ENCODE measurements at regions not wholly inside any gene's neighbourhood (a gene's known extent, or its start where the extent isn't known, plus 50 kb on each side); places are given as distances from the start of the nearest gene placed in this dataset.

- no peak for DNase-seq
- no peaks in the 10 kb centered on the region for H3K9me2 ChIP-seq (replicated peaks; ENCODE audit: insufficient read depth, low read length)
- no peaks in the 10 kb centered on the region for H3K27me3 ChIP-seq (ENCODE audit: low read length)
- H2AFZ ChIP-seq (ENCODE audit: low read length): no peak overlapping the region
- H3K4me1 ChIP-seq (ENCODE audit: low read length): no peaks in the 10 kb centered on the region
- no peaks in the 10 kb centered on the region for H3K36me3 ChIP-seq (ENCODE audit: insufficient read depth, low read length)
- no peak overlapping the region for H3K9ac ChIP-seq (ENCODE audit: low read length)
- H4K20me1 ChIP-seq (ENCODE audit: insufficient read depth, low read depth, low read length): no peaks in the 10 kb centered on the region
- H3K79me2 ChIP-seq (ENCODE audit: low read length): no peaks in the 10 kb centered on the region
- H3K4me2 ChIP-seq (ENCODE audit: low read depth, low read length, poor library complexity, severe bottlenecking): no peak overlapping the region
- H3K4me3 ChIP-seq (ENCODE audit: low read length): no peak overlapping the region
- H3K9me3 ChIP-seq (ENCODE audit: low read length): peaks cover 7% of the 10 kb centered on the region; the same call in 1 of the 2 replicates
- no peak overlapping the region for H3K27ac ChIP-seq (ENCODE audit: low read length)
Observed at GRCh38 chr13:84132491-84132890, 250.2 kb upstream of the SLITRK1 start.

GRCh38 chr13:84131249-84131648, 249.0 kb upstream of the SLITRK1 start:
- Histone ChIP-seq H3K27ac (ENCODE audit: low read length) (no peak overlapping the region), H3K27me3 (ENCODE audit: low read length) (no peaks in the 10 kb centered on the region), H3K4me2 (ENCODE audit: low read depth, low read length, poor library complexity, severe bottlenecking) (no peak overlapping the region), H3K4me3 (ENCODE audit: low read length) (no peak overlapping the region), H3K4me1 (ENCODE audit: low read length) (no peaks in the 10 kb centered on the region), H2AFZ (ENCODE audit: low read length) (no peak overlapping the region; the same call in 1 of the 2 replicates), H3K9ac (ENCODE audit: low read length) (no peak overlapping the region), H3K9me2 (replicated peaks; ENCODE audit: insufficient read depth, low read length) (no peaks in the 10 kb centered on the region), H3K9me3 (ENCODE audit: low read length) (peaks cover 7% of the 10 kb centered on the region; the same call in 1 of the 2 replicates), H3K36me3 (ENCODE audit: insufficient read depth, low read length) (no peaks in the 10 kb centered on the region), H3K79me2 (ENCODE audit: low read length) (no peaks in the 10 kb centered on the region), H4K20me1 (ENCODE audit: insufficient read depth, low read depth, low read length) (no peaks in the 10 kb centered on the region)
- DNase-seq: no peak

DNA sequence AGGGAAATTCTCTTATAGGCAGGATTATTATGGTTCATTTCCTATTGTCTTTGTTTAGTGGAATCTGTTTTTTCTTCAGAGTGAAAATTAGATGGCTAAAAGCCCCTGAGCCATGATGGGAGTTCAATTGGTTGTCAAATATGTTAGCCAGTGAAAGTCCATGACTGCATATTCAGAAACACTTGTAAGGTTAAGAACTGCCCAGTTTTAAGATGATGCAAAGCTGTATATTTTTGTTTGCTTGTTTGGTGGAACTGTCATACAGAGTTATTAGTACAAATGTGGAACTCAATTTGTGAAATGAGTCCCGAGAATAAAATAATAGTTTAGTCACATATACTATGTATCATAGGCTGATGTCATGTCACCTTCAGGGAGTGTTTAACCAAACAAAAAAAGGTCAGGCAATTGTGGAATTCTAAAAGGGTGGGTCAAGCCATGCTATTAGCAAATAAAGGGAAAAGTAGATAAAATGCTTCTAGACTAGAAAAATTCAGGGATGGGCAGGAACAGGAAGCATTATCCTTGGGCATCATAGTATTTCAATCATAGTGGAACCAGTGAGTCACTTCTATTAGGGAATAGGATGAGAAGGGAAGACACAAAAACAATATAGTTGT, 248.3 kb upstream of the SLITRK1 start:
- no peaks in the 10 kb centered on the region for H3K79me2 ChIP-seq (ENCODE audit: low read length)
- H3K36me3 ChIP-seq (ENCODE audit: insufficient read depth, low read length): no peaks in the 10 kb centered on the region
- no peak overlapping the region for H3K27ac ChIP-seq (ENCODE audit: low read length)
- no peaks in the 10 kb centered on the region for H4K20me1 ChIP-seq (ENCODE audit: insufficient read depth, low read depth, low read length)
- no peak for DNase-seq
- H2AFZ ChIP-seq (ENCODE audit: low read length): no peak overlapping the region
- H3K27me3 ChIP-seq (ENCODE audit: low read length): no peaks in the 10 kb centered on the region
- H3K4me2 ChIP-seq (ENCODE audit: low read depth, low read length, poor library complexity, severe bottlenecking): no peak overlapping the region
- H3K9me3 ChIP-seq (ENCODE audit: low read length): peaks cover 7% of the 10 kb centered on the region; the same call in 1 of the 2 replicates
- H3K9ac ChIP-seq (ENCODE audit: low read length): no peak overlapping the region
- H3K4me3 ChIP-seq (ENCODE audit: low read length): no peak overlapping the region
- H3K9me2 ChIP-seq (replicated peaks; ENCODE audit: insufficient read depth, low read length): no peaks in the 10 kb centered on the region
- no peaks in the 10 kb centered on the region for H3K4me1 ChIP-seq (ENCODE audit: low read length)

- Histone ChIP-seq H3K9me2 (replicated peaks; ENCODE audit: insufficient read depth, low read length) (no peaks in the 10 kb centered on the region), H3K36me3 (ENCODE audit: insufficient read depth, low read length) (no peaks in the 10 kb centered on the region)
Observed at GRCh38 chr13:84129966-84130365, 247.7 kb upstream of the SLITRK1 start.

DNA sequence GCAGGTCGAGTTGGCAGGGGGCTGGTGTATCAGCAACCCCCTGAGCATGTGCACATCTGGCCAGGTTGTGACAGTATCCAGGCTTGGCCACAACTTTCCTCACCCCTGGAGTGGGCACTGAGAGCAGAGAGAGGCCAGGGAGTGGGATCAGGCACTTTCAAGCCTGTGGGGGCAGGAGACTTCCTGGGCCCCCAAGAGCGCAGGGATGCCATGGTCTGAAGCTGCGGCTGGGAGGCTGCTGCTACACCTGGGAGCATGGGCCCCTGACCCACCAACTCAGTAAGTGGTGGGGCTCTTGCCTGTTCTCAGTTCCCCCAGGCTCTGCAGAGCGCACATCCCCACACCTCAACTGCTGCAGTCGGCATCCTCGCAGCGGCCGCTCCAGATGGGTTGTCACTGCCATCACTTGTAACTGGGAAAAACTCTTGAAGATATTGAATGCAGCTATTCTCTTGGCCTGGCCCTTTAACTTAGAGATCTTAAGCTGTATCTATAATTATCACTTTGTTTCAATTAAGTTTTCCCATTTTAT, 245.4 kb upstream of the SLITRK1 start:
- Histone ChIP-seq H3K9me2 (replicated peaks; ENCODE audit: insufficient read depth, low read length) (no peaks in the 10 kb centered on the region), H3K4me1 (ENCODE audit: low read length) (no peaks in the 10 kb centered on the region), H3K9ac (ENCODE audit: low read length) (no peak overlapping the region), H3K4me2 (ENCODE audit: low read depth, low read length, poor library complexity, severe bottlenecking) (no peak overlapping the region), H3K4me3 (ENCODE audit: low read length) (no peak overlapping the region), H3K27me3 (ENCODE audit: low read length) (no peaks in the 10 kb centered on the region), H2AFZ (ENCODE audit: low read length) (no peak overlapping the region), H3K79me2 (ENCODE audit: low read length) (no peaks in the 10 kb centered on the region), H3K36me3 (ENCODE audit: insufficient read depth, low read length) (no peaks in the 10 kb centered on the region), H3K9me3 (ENCODE audit: low read length) (no peaks in the 10 kb centered on the region; the same call in 1 of the 2 replicates), H4K20me1 (ENCODE audit: insufficient read depth, low read depth, low read length) (no peaks in the 10 kb centered on the region), H3K27ac (ENCODE audit: low read length) (no peak overlapping the region)
- DNase-seq: no peak

More at GRCh38 chr13:84129966-84130365, 247.7 kb upstream of the SLITRK1 start:
- H4K20me1 ChIP-seq (ENCODE audit: insufficient read depth, low read depth, low read length): no peaks in the 10 kb centered on the region
- H3K4me1 ChIP-seq (ENCODE audit: low read length): no peaks in the 10 kb centered on the region
- H3K4me2 ChIP-seq (ENCODE audit: low read depth, low read length, poor library complexity, severe bottlenecking): no peak overlapping the region
- no peak overlapping the region for H2AFZ ChIP-seq (ENCODE audit: low read length)
- H3K27me3 ChIP-seq (ENCODE audit: low read length): no peaks in the 10 kb centered on the region
- H3K79me2 ChIP-seq (ENCODE audit: low read length): no peaks in the 10 kb centered on the region
- no peak overlapping the region for H3K4me3 ChIP-seq (ENCODE audit: low read length)
- H3K27ac ChIP-seq (ENCODE audit: low read length): no peak overlapping the region
- no peak overlapping the region for H3K9ac ChIP-seq (ENCODE audit: low read length)
- no peak for DNase-seq
- H3K9me3 ChIP-seq (ENCODE audit: low read length): peaks cover 6% of the 10 kb centered on the region; the same call in 1 of the 2 replicates

GRCh38 chr13:84126671-84127171, 244.4 kb upstream of the SLITRK1 start:
- no peak for DNase-seq
- no peaks in the 10 kb centered on the region for H4K20me1 ChIP-seq (ENCODE audit: insufficient read depth, low read depth, low read length)
- no peaks in the 10 kb centered on the region for H3K36me3 ChIP-seq (ENCODE audit: insufficient read depth, low read length)
- H3K9ac ChIP-seq (ENCODE audit: low read length): no peak overlapping the region
- no peaks in the 10 kb centered on the region; the same call in 1 of the 2 replicates for H3K9me3 ChIP-seq (ENCODE audit: low read length)
- H3K4me2 ChIP-seq (ENCODE audit: low read depth, low read length, poor library complexity, severe bottlenecking): no peak overlapping the region
- H3K9me2 ChIP-seq (replicated peaks; ENCODE audit: insufficient read depth, low read length): no peaks in the 10 kb centered on the region
- H3K4me1 ChIP-seq (ENCODE audit: low read length): no peaks in the 10 kb centered on the region
- H3K79me2 ChIP-seq (ENCODE audit: low read length): no peaks in the 10 kb centered on the region
- H3K4me3 ChIP-seq (ENCODE audit: low read length): no peak overlapping the region
- H3K27ac ChIP-seq (ENCODE audit: low read length): no peak overlapping the region
- H2AFZ ChIP-seq (ENCODE audit: low read length): no peak overlapping the region
- H3K27me3 ChIP-seq (ENCODE audit: low read length): no peaks in the 10 kb centered on the region

- no peak overlapping the region for H3K4me2 ChIP-seq (ENCODE audit: low read depth, low read length, poor library complexity, severe bottlenecking)
- H3K27me3 ChIP-seq (ENCODE audit: low read length): no peaks in the 10 kb centered on the region
- no peaks in the 10 kb centered on the region for H3K36me3 ChIP-seq (ENCODE audit: insufficient read depth, low read length)
- no peak overlapping the region for H3K9ac ChIP-seq (ENCODE audit: low read length)
- H3K4me1 ChIP-seq (ENCODE audit: low read length): no peaks in the 10 kb centered on the region
- no peak overlapping the region for H2AFZ ChIP-seq (ENCODE audit: low read length)
- H3K9me3 ChIP-seq (ENCODE audit: low read length): no peaks in the 10 kb centered on the region; the same call in 1 of the 2 replicates
- H4K20me1 ChIP-seq (ENCODE audit: insufficient read depth, low read depth, low read length): no peaks in the 10 kb centered on the region
- H3K27ac ChIP-seq (ENCODE audit: low read length): no peak overlapping the region
- H3K79me2 ChIP-seq (ENCODE audit: low read length): no peaks in the 10 kb centered on the region
- DNase-seq: no peak
- H3K9me2 ChIP-seq (replicated peaks; ENCODE audit: insufficient read depth, low read length): no peaks in the 10 kb centered on the region; the same call in 1 of the 2 replicates
- H3K4me3 ChIP-seq (ENCODE audit: low read length): no peak overlapping the region
Observed at GRCh38 chr13:84121456-84121855, 239.2 kb upstream of the SLITRK1 start.

GRCh38 chr13:84118839-84119409, 236.7 kb upstream of the SLITRK1 start:
- Histone ChIP-seq H2AFZ (ENCODE audit: low read length) (no peak overlapping the region), H3K79me2 (ENCODE audit: low read length) (no peaks in the 10 kb centered on the region), H3K9me3 (ENCODE audit: low read length) (peaks cover 3% of the 10 kb centered on the region), H3K4me2 (ENCODE audit: low read depth, low read length, poor library complexity, severe bottlenecking) (no peak overlapping the region), H3K4me3 (ENCODE audit: low read length) (no peak overlapping the region), H3K9ac (ENCODE audit: low read length) (no peak overlapping the region), H3K27me3 (ENCODE audit: low read length) (no peaks in the 10 kb centered on the region), H3K36me3 (ENCODE audit: insufficient read depth, low read length) (no peaks in the 10 kb centered on the region), H3K9me2 (replicated peaks; ENCODE audit: insufficient read depth, low read length) (no peaks in the 10 kb centered on the region; the same call in 1 of the 2 replicates), H4K20me1 (ENCODE audit: insufficient read depth, low read depth, low read length) (no peaks in the 10 kb centered on the region), H3K4me1 (ENCODE audit: low read length) (no peaks in the 10 kb centered on the region), H3K27ac (ENCODE audit: low read length) (no peak overlapping the region)
- no peak for DNase-seq
